Calu3 (cell line): ENCODE measurements at regions not wholly inside any gene's neighbourhood (a gene's known extent, or its start where the extent isn't known, plus 50 kb on each side); places are given as distances from the start of the nearest gene placed in this dataset.

Experiments
- BruUV-seq: library from RNA; stranded (reverse); fragments of 400-500 nt; replicated peaks from 2 replicates; lab custom pipeline; 2021; lab: Mats Ljungman, UMichigan
- CTCF ChIA-PET: fragments of 300-600 bp; sonication (Branson Sonifier 250); formaldehyde crosslinking; loops from one replicate; lab custom pipeline; 2022; ENCODE audit warnings: antibody characterized with exemption; lab: Charles Lee
- DNase-seq: peaks from one replicate; pipeline ENCODE4 v3.0.0; 2022
- H3K27ac Mint-ChIP-seq: one replicate; pipeline ENCODE4 v1.8.0; 2022; ENCODE audit warnings: mixed read lengths; ENCODE audit not compliant: unreplicated experiment
- H3K27me3 Mint-ChIP-seq: one replicate; pipeline ENCODE4 v1.8.0; 2022; ENCODE audit warnings: mixed read lengths; ENCODE audit not compliant: unreplicated experiment
- H3K36me3 Mint-ChIP-seq: one replicate; pipeline ENCODE4 v1.8.0; 2022; ENCODE audit warnings: mild to moderate bottlenecking, moderate library complexity, mixed read lengths; ENCODE audit not compliant: insufficient read depth, unreplicated experiment
- H3K4me1 Mint-ChIP-seq: one replicate; pipeline ENCODE4 v1.8.0; 2022; ENCODE audit warnings: mild to moderate bottlenecking, low read depth, mixed read lengths; ENCODE audit not compliant: unreplicated experiment
- H3K4me3 Mint-ChIP-seq: one replicate; pipeline ENCODE4 v1.8.0; 2022; ENCODE audit warnings: mild to moderate bottlenecking, low read depth, moderate library complexity, mixed read lengths; ENCODE audit not compliant: unreplicated experiment
- H3K9me3 Mint-ChIP-seq: one replicate; pipeline ENCODE4 v1.8.0; 2022; ENCODE audit warnings: low read depth, mixed read lengths; ENCODE audit not compliant: unreplicated experiment
- CTCF ChIP-seq: fragments of 200-600 bp; IDR thresholded peaks from one replicate; pipeline ENCODE4 v1.8.0; 2022; ENCODE audit warnings: antibody characterized with exemption; ENCODE audit not compliant: unreplicated experiment
- intact Hi-C: fragments of 100-400 bp; cut with micrococcal nuclease; formaldehyde crosslinking; loops from one replicate; pipeline ENCODE4 v1.10.0; 2022; ENCODE audit not compliant: unreplicated experiment

GRCh38 chr3:180755556-180755955, 76.3 kb upstream of the CCDC39 start:
- Mint-ChIP-seq H3K27me3 (no peaks in the 10 kb centered on the region), H3K9me3 (peaks cover 5% of the 10 kb centered on the region), H3K27ac (no peak overlapping the region), H3K4me1 (no peaks in the 10 kb centered on the region), H3K36me3 (no peaks in the 10 kb centered on the region), H3K4me3 (no peak overlapping the region)
- BruUV-seq: no TSS peak
- intact Hi-C loops: no loop called here
- CTCF ChIA-PET: no interaction called here
- no peak for TF ChIP-seq CTCF
- no peak for DNase-seq

DNA sequence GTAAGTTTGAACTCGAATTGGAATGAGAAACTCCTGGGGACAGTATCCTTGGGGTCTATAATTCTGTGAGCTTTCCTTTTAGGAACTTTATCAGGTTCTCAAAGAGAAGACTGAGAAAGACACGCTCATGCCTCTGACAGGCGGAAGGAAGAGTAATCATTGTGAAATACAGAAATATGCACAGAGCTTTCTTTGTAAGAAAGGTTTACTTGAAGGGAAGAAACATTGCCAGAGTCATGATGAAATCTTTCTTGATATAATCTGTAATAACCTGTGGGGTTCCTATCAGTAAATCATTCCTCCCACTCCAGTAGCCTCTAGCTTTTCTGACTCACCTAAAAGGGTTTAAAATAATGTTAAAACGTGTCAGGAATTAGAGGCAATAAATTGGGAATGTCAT, 83.6 kb upstream of the CCDC39 start:
- peaks cover 5% of the 10 kb centered on the region for H3K9me3 Mint-ChIP-seq
- TF ChIP-seq CTCF: no peak
- no TSS peak for BruUV-seq
- CTCF ChIA-PET: interaction anchor here (0.9 to 1.5 kb wide), 3 partner anchors 11 to 103 kb away, joined by 3 to 8 read pairs (median 3); no protein-coding TSS in a partner anchor
- no peak for DNase-seq
- intact Hi-C loops: no loop called here
- no peaks in the 10 kb centered on the region for H3K27me3 Mint-ChIP-seq
- peaks cover 18% of the 10 kb centered on the region for H3K4me1 Mint-ChIP-seq
- peak overlapping the region; percentile 6 for H3K27ac Mint-ChIP-seq
- no peaks in the 10 kb centered on the region for H3K36me3 Mint-ChIP-seq
- H3K4me3 Mint-ChIP-seq: peak overlapping the region; percentile 49

DNA sequence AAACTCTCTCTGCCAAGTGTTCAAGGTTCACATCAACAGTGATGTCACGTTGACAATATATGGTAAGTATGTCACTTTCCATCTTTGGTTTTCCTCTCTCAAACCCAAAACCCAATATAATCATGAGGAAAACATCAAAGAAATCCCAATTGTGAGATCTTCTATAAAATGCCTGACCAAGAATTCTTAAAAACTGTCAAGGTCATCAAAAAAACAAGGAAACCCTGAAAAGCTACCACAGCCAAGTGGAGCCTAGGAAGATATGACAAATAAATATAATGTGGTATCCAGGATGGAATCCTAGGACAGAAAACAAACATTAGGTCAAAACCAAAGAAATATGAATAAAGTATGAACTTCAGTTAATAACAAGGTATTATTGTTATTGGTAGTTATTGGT, 85.2 kb upstream of the CCDC39 start:
- TF ChIP-seq CTCF: no peak
- Mint-ChIP-seq H3K27me3 (no peaks in the 10 kb centered on the region), H3K4me3 (no peak overlapping the region), H3K27ac (no peak overlapping the region), H3K36me3 (no peaks in the 10 kb centered on the region), H3K4me1 (peaks cover 18% of the 10 kb centered on the region), H3K9me3 (peaks cover 4% of the 10 kb centered on the region)
- intact Hi-C loops: no loop called here
- CTCF ChIA-PET: no interaction called here
- no peak for DNase-seq
- BruUV-seq: no TSS peak

DNA sequence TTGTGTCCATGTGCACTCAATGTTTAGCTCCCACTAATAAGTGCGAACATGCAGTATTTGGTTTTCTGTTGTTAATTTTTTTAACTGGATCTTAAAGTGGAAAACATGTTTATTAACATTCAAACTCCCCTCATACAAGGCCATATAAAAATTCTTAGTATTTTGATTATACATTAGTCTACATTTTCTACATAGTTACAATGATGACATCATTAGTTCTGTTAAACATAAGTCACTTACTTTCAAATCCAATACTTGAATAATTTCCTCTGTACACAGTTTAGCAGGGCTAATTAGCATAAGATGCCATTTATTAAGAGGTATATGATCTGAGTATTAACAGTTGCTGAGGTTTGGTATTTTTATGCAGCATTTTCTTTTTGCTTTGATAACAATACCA, 91.3 kb upstream of the CCDC39 start:
- peaks cover 16% of the 10 kb centered on the region for H3K27me3 Mint-ChIP-seq
- H3K4me1 Mint-ChIP-seq: no peaks in the 10 kb centered on the region
- DNase-seq: no peak
- intact Hi-C loops: no loop called here
- no peak overlapping the region for H3K4me3 Mint-ChIP-seq
- H3K36me3 Mint-ChIP-seq: no peaks in the 10 kb centered on the region
- no peak for TF ChIP-seq CTCF
- H3K9me3 Mint-ChIP-seq: peaks cover 8% of the 10 kb centered on the region
- CTCF ChIA-PET: no interaction called here
- no TSS peak for BruUV-seq
- H3K27ac Mint-ChIP-seq: no peak overlapping the region
